GM18519 (cell line): ENCODE measurements at regions not wholly inside any gene's neighbourhood (a gene's known extent, or its start where the extent isn't known, plus 50 kb on each side); places are given as distances from the start of the nearest gene placed in this dataset.

Experiments used
- ATAC-seq: cut with Tn5 transposase; IDR thresholded peaks from one replicate; pipeline ENCODE4 v1.9.1; 2021; ENCODE audit warnings: mild to moderate bottlenecking, moderate library complexity; ENCODE audit not compliant: unreplicated experiment, low FRiP score

- no peak for ATAC-seq
Observed at GRCh38 chr22:49031746-49032330, 795.8 kb downstream of the BRD1 start.

DNA sequence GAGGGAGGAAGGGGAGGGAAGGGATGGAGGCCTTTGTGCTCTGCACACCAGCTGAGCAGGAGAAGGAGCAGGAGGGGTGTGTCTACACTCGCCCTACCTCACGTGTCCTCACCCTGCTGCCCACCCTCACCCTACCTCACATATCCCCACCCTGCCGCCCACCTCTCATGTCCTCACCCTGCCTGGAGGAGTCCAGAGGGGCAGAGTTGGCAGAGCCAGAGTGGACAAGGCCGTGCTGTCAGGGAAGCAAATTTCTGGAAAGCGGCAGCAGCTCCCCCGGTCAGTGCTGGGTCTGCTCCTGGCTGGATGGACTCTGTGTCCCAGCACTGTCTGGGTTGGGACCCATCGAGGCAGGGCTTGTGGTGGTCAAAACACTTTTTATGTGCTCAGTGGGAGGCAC is 799.6 kb downstream of the BRD1 start:
- ATAC-seq: no peak

GRCh38 chr22:49027368-49027670 is 800.4 kb downstream of the BRD1 start:
- no peak for ATAC-seq

DNA sequence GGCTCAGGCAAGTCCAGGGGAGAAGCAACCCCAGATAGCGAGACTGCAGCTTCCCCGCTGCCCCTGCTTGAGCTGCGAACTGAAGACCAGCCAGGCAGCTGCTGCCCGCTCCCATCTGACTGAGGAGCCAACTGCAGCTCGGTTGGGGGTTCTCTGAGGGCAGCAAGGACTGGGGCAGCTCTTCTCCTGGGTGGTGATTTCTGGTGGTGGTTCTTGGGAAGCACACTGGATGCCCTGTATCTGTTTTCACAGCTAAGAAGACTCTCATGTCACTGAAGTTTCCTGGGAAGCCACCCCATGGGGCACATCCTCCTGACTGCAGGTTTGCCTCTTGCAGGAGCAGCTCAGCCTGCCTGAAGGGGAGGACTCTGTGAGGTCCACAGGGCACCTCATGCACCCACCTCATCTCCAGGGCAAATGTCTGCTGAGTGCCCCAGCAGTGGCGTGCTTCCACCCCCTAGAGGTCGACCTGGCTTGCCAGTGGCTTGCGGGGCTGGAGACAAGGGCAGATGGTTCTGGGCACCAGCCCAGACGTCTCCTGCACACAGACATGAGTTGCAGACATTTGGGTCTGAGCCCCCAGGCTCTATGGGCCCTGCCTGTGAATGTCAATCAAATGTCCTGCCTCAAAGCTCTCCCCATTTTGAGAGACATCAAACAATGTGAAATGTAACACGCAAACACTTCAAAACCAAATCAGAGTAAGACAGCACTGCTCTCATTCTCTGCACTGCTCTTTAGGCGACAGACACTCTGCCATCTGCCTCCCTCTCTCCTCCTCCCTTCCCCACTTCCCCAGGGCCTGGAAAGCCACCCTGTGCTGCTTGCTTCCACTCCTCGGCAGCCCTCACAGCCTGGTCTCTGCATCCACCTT is 800.9 kb downstream of the BRD1 start:
- ATAC-seq: no peak

DNA sequence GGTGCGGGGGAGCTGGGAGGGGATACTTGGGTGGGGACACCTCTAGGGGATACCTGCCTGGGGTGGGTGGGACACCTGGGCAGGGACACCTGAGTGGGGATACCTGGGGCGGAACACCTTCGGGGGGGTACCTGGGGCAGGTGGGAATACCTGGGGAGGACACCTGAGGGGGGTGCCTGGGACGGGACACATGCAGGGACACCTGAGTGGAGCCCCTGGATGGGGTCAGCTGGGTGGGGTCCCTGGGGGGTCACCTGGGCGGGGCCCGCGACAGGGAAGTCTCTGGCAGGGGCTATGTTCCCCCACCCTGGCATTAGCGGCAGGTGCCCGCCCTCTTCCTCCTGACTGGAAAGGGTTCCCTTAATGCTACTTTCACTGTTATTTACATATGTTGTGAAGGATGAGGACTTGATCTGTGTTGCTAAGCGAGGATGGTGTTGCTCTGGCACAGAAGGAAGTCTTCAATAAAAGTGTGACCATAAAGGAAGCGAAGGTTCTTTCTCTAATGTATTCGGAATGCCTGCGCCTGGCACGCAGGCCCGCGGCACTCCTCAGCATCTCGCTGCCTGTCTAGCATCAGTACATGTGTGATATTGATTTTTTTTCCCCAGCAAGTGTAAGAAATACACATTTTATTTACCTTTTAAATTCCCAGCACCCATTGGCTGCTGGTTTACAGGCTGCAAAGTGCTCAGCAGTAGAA is 801.7 kb downstream of the BRD1 start:
- no peak for ATAC-seq

GRCh38 chr22:49024775-49025440 is 802.8 kb downstream of the BRD1 start:
- no peak for ATAC-seq

GRCh38 chr22:49023879-49024774 is 803.5 kb downstream of the BRD1 start:
- no peak for ATAC-seq

- ATAC-seq: no peak
Observed at GRCh38 chr22:49023161-49023878, 804.4 kb downstream of the BRD1 start.

- no peak for ATAC-seq
Observed at GRCh38 chr22:49022816-49023160, 804.9 kb downstream of the BRD1 start.

DNA sequence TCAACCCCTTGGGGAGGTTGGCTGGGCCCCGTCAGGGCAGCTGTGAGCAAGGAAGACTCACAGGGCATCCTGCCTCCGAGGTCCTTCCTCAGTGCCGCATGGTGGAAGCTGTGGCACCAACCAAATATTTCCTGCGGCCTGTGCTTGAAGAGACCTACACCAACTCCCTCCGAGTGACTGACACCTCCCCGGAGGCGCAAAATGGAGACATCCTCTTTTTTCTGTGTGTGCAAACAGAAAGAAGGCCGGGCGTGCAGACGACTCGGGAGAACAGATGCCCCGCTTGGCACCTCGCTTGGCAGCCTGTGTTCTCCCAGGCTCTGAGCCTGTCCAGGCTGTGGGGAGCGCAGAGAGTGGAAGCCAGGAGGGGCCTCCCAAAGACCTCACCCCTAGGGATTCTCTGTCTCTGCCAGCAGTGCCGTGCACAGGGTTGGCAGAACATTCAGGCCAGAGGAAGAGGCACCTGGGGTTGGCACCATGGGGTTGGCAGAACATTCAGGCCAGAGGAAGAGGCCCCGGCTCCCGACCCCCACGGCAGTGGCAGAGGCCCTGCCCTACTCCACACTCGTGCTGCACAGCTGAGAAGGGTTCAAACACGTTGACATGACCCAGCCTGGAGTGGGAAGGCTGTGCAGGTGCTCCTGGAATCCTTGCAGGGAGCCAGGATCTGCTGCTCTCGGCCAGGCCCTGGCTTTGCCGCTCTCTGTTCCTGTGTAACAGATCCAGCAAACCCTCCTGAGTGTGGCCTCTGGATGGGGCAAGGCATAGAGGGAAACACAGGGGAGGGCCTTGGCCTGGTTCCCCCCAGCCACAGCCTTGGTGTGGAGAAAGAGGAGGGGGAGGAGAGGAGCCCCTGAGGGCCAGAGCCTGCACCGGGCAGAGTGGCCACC is 805.5 kb downstream of the BRD1 start:
- no peak for ATAC-seq

DNA sequence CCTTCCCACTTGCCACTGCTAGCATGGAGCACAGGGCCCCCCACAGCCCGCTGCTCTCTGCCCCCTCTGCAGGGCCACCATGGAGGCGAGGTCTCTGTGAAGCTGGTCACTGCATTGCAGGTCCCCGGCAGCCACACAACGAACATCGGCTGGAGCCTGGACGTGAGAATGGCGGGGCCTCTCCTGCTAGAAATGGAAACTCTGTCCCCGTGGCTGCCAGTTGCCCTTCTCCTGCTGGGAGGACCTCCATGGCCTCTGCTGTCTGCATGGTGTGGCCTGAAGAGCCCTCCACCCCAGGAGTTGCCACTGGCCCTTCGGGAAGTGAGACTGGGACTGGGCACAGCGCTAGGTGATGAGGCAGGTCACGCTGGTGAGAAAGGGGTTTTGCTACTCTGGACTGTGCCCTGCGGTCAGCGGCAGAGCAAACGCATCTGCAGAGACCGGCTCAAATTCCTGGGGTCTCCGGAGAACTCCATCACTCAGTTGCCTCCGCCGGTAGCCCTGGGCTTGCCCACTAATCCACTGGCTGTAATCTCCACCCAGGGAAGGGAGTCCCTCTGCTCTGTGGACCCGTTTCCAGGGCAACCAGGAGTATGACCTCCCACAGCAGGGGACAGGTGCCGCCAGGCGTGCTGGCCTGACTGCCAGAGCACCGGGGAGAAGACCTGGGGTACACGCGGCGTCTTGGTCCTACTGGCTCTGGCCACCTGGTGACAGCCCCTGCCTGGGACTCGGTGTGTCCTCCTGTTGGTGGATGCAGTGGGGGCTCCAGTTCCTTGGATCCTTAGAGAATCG is 806.3 kb downstream of the BRD1 start:
- no peak for ATAC-seq

- ATAC-seq: no peak
Observed at GRCh38 chr22:49019737-49020713, 807.6 kb downstream of the BRD1 start.

DNA sequence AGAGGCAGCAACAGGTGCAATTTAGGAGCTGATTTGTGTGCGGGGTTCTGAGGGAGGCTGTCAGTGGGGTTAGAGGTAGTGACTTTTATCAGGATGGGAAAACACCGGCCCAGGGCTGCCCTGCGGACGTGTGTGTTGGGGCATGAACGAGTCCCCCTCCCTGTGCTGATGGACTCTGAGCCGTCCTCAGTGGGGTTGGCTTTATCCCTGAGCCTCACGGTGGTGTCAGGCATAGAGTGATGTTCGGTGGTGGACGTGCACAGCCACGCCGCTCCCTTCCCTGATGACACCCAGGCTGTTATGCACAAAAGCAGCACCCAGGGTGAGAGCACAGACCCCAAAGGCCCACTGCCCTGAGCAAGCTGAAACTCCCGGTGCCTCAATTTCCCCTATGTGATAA is 809.1 kb downstream of the BRD1 start:
- no peak for ATAC-seq

GRCh38 chr22:49017482-49018329 is 810.0 kb downstream of the BRD1 start:
- no peak for ATAC-seq

- no peak for ATAC-seq
Observed at GRCh38 chr22:49016909-49017481, 810.7 kb downstream of the BRD1 start.
